ENCODE measurements at regions not wholly inside any gene's neighbourhood (a gene's known extent, or its start where the extent isn't known, plus 50 kb on each side); places are given as distances from the start of the nearest gene placed in this dataset.

DNA sequence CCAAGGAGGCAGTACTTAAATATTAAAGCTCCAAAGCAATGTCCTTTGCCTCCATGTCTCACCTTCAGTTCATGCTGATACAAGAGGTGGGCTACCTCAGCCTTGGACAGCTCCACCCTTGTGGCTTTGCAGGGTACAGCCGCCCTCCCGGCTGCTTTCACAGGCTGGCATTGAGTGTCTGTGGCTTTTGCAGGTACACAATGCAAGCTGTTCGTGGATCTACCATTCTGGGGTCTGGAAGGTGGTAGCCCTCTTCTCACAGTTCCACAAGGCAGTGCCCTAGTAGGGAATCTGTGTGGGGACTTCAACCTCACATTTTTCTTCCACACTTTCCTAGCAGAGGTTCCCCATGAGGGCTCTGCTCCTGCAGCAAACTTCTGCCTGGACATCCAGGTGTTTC is 324.8 kb downstream of the COL11A1 start:
- intact Hi-C loops (cut with DNase I; ENCODE audit: low total_unique reads): no loop called here
- no peaks in the 10 kb centered on the region for H3K27me3 ChIP-seq
- no peaks in the 10 kb centered on the region for H3K4me1 ChIP-seq
- no peak overlapping the region for H3K27ac ChIP-seq
- no peak for DNase-seq
- TF ChIP-seq, protein P1, sequence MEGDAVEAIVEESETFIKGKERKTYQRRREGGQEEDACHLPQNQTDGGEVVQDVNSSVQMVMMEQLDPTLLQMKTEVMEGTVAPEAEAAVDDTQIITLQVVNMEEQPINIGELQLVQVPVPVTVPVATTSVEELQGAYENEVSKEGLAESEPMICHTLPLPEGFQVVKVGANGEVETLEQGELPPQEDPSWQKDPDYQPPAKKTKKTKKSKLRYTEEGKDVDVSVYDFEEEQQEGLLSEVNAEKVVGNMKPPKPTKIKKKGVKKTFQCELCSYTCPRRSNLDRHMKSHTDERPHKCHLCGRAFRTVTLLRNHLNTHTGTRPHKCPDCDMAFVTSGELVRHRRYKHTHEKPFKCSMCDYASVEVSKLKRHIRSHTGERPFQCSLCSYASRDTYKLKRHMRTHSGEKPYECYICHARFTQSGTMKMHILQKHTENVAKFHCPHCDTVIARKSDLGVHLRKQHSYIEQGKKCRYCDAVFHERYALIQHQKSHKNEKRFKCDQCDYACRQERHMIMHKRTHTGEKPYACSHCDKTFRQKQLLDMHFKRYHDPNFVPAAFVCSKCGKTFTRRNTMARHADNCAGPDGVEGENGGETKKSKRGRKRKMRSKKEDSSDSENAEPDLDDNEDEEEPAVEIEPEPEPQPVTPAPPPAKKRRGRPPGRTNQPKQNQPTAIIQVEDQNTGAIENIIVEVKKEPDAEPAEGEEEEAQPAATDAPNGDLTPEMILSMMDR (IDR thresholded peaks at IDR 0.05): no peak
- H3K4me3 ChIP-seq: no peak overlapping the region
- no peaks in the 10 kb centered on the region for H3K36me3 ChIP-seq
- no peaks in the 10 kb centered on the region for H3K9me3 ChIP-seq

DNA sequence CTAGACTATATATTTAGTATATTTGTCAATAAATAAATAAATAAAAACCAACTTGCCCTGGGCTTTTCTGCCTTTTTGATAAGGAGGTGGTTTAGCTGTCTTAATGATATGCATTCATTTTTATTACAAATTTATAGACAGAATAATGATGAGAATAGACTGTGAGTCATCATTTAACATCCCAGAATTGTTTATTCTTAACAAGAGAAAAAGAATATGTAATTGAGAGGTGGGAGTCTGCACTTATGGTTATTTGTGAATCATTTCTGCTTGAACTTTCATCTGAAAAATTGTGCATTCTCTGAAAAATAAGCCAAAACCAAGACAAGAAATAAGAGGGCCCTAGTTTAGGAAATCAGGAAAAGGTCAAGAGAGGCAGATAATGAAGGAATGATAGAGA is 326.2 kb downstream of the COL11A1 start:
- intact Hi-C loops (cut with DNase I; ENCODE audit: low total_unique reads): no loop called here
- Histone ChIP-seq H3K27ac (no peak overlapping the region), H3K9me3 (no peaks in the 10 kb centered on the region), H3K36me3 (no peaks in the 10 kb centered on the region), H3K4me3 (no peak overlapping the region), H3K27me3 (no peaks in the 10 kb centered on the region), H3K4me1 (no peaks in the 10 kb centered on the region)
- TF ChIP-seq, protein P1 (IDR thresholded peaks at IDR 0.05): no peak
- DNase-seq: no peak

DNA sequence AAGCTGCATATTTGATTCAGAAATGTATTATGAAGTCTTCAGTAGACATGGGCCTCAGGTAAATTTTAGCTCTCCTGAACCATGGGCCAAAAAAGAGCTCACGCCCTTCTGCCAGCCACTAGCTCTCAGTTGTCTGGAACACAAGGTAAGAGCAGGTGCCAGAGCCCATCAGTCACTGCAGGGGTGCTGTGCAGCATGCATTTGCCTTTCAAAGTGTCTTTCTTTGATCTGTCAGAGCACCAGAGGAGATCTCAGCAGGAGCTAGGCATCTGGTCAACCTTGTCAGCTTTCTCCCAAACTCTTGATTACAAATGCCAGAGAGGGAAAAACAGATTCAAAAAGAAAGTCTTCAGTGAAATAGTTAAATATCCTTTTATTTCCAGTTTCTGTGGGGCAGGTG is 332.3 kb downstream of the COL11A1 start:
- no peak overlapping the region for H3K27ac ChIP-seq
- no peaks in the 10 kb centered on the region for H3K36me3 ChIP-seq
- H3K4me3 ChIP-seq: no peak overlapping the region
- no peaks in the 10 kb centered on the region for H3K27me3 ChIP-seq
- H3K9me3 ChIP-seq: no peaks in the 10 kb centered on the region
- TF ChIP-seq, protein P1 (IDR thresholded peaks at IDR 0.05): no peak
- H3K4me1 ChIP-seq: no peaks in the 10 kb centered on the region
- intact Hi-C loops (cut with DNase I; ENCODE audit: low total_unique reads): no loop called here
- no peak for DNase-seq

DNA sequence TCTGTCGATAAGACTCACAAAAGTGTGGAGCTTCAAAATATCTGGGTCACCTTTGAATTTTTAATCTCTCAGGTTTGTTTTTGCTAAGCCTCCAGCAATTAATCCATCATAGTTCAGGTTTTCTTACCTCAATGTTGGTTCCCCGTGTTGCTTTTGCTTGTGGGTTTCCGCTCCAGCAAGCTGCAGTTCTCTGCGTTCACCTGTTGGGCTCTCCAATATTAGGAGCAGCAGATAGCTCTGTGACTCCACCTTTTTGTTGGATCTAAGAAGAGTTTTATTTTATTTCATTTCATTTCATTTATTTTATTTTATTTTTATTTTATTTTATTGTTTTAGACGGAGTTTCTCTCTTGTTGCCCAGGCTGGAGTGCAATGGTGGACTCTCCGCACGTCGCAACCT is 335.5 kb downstream of the COL11A1 start:
- H3K9me3 ChIP-seq: no peaks in the 10 kb centered on the region
- H3K27me3 ChIP-seq: no peaks in the 10 kb centered on the region
- H3K27ac ChIP-seq: no peak overlapping the region
- no peak for DNase-seq
- TF ChIP-seq, protein P1 (IDR thresholded peaks at IDR 0.05): no peak
- H3K4me1 ChIP-seq: no peaks in the 10 kb centered on the region
- no peak overlapping the region for H3K4me3 ChIP-seq
- intact Hi-C loops (cut with DNase I; ENCODE audit: low total_unique reads): no loop called here
- no peaks in the 10 kb centered on the region for H3K36me3 ChIP-seq

DNA sequence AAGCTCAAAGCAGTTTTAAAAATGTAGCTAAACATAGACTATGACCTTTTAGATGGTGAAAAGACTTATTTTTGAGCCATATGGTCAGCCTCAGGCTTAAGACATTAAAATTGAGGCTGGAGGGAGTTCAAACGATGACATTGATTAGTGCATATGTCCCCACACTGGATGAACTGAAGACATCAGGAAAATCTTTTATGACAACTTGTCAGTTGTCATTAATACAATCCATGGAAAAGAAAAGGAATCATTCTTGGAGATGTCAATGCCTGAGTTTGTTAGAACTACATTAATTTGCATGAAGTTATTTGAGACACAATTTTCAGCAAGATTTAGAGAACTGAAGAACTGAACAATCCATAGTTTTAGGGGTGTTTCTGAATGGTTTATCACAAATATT is 349.9 kb downstream of the COL11A1 start:
- Histone ChIP-seq H3K9me3 (no peaks in the 10 kb centered on the region), H3K4me1 (no peaks in the 10 kb centered on the region), H3K4me3 (no peak overlapping the region), H3K36me3 (no peaks in the 10 kb centered on the region), H3K27me3 (no peaks in the 10 kb centered on the region), H3K27ac (no peak overlapping the region)
- no peak for DNase-seq
- intact Hi-C loops (cut with DNase I; ENCODE audit: low total_unique reads): no loop called here
- TF ChIP-seq, protein P1 (IDR thresholded peaks at IDR 0.05): no peak

DNA sequence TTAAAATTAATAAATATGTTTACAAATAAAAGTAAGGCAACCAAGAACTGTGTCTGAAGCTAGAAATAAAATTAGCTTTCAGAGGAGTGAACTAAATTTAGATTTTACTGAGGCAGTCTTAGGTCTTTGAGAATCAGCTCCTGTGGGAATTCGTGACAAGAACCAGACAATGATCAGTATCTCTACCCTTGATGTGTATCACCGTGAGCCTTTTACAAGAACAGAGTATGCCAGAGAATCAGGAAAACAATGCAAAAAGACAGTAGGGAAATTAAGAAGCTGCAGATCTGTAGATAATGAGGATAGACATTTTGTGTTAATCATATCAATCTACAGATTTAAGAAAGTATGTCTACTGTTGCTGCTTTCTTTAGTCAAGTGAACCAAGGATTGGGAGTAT is 351.0 kb downstream of the COL11A1 start:
- intact Hi-C loops (cut with DNase I; ENCODE audit: low total_unique reads): no loop called here
- DNase-seq: no peak
- no peaks in the 10 kb centered on the region for H3K36me3 ChIP-seq
- no peaks in the 10 kb centered on the region for H3K9me3 ChIP-seq
- TF ChIP-seq, protein P1 (IDR thresholded peaks at IDR 0.05): no peak
- H3K27ac ChIP-seq: no peak overlapping the region
- no peak overlapping the region for H3K4me3 ChIP-seq
- no peaks in the 10 kb centered on the region for H3K4me1 ChIP-seq
- H3K27me3 ChIP-seq: no peaks in the 10 kb centered on the region
